WTC11 (cell line): ENCODE measurements at regions not wholly inside any gene's neighbourhood (a gene's known extent, or its start where the extent isn't known, plus 50 kb on each side); places are given as distances from the start of the nearest gene placed in this dataset.
A peak's percentile ranks its signal among the peaks of the same experiment; 100 is the strongest.

ENCODE experiments used
- ATAC-seq: fragments of 200-7000 bp; cut with Tn5 transposase; 2 replicates; pipeline ENCODE4 v1.10.0; 2021; ENCODE audit warnings: mild to moderate bottlenecking, moderate library complexity
- CTCF ChIA-PET: fragments of 300-600 bp; sonication (Branson Sonifier 250); formaldehyde crosslinking; loops from one replicate; lab custom pipeline; 2021; ENCODE audit warnings: antibody characterized with exemption; lab: Charles Lee
- POLR2A ChIA-PET: fragments of 350-600 bp; sonication (Branson Sonifier 250); formaldehyde crosslinking; loops from one replicate; lab custom pipeline; 2021; ENCODE audit warnings: antibody characterized with exemption; lab: Charles Lee
- DNase-seq: peaks from one replicate; pipeline ENCODE4 v3.0.0; 2021; ENCODE audit warnings: low spot score
- H3K27ac Mint-ChIP-seq: 2 replicates; pipeline ENCODE4 v1.8.0; 2021; ENCODE audit warnings: mixed read lengths
- H3K27me3 Mint-ChIP-seq: 2 replicates; pipeline ENCODE4 v1.8.0; 2021; ENCODE audit warnings: low read depth, mild to moderate bottlenecking, moderate library complexity, mixed read lengths
- H3K36me3 Mint-ChIP-seq: 2 replicates; pipeline ENCODE4 v1.8.0; 2021; ENCODE audit warnings: mixed read lengths
- H3K4me1 Mint-ChIP-seq: 2 replicates; pipeline ENCODE4 v1.8.0; 2022; ENCODE audit warnings: mixed read lengths
- H3K4me3 Mint-ChIP-seq: 2 replicates; pipeline ENCODE4 v1.8.0; 2021; ENCODE audit warnings: mild to moderate bottlenecking, moderate library complexity, mixed read lengths
- H3K9me3 Mint-ChIP-seq: 2 replicates; pipeline ENCODE4 v1.8.0; 2021; ENCODE audit warnings: mixed read lengths
- ATF2 ChIP-seq: sonication (generic); formaldehyde crosslinking; IDR thresholded peaks from 2 replicates; pipeline ENCODE4 v1.8.1; 2022; ENCODE audit warnings: low read depth, missing genetic modification reagents, borderline replicate concordance
- ESRRA ChIP-seq: sonication (generic); formaldehyde crosslinking; IDR thresholded peaks from 2 replicates; pipeline ENCODE4 v1.8.1; 2022; ENCODE audit warnings: mild to moderate bottlenecking, missing genetic modification reagents, borderline replicate concordance
- FOXP4 ChIP-seq: sonication (generic); formaldehyde crosslinking; IDR thresholded peaks from 2 replicates; pipeline ENCODE4 v1.8.0; 2022; ENCODE audit warnings: mild to moderate bottlenecking, missing genetic modification reagents
- GTF2I ChIP-seq: fragments of 250-450 bp; sonication (Bioruptor Pico); conservative IDR thresholded peaks from 2 replicates; pipeline ENCODE4 v1.4.0; 2021; ENCODE audit warnings: mild to moderate bottlenecking
- HMGA2 ChIP-seq: fragments of 250-450 bp; sonication (Bioruptor Pico); IDR thresholded peaks from 2 replicates; pipeline ENCODE4 v1.4.0; 2021; ENCODE audit warnings: mild to moderate bottlenecking, moderate library complexity
- HMGXB4 ChIP-seq: sonication (generic); formaldehyde crosslinking; IDR thresholded peaks from 2 replicates; pipeline ENCODE4 v1.8.1; 2023; ENCODE audit warnings: mild to moderate bottlenecking, moderate library complexity, missing genetic modification reagents
- JAZF1 ChIP-seq: fragments of 250-450 bp; sonication (Bioruptor Pico); IDR thresholded peaks from 2 replicates; pipeline ENCODE4 v1.9.0; 2021; ENCODE audit warnings: moderate library complexity, mild to moderate bottlenecking, inconsistent platforms
- MYBL2 ChIP-seq: sonication (generic); formaldehyde crosslinking; IDR thresholded peaks from 2 replicates; pipeline ENCODE4 v1.8.1; 2023; ENCODE audit warnings: mild to moderate bottlenecking, moderate library complexity, missing genetic modification reagents
- NFATC4 ChIP-seq: fragments of 250-450 bp; sonication (Bioruptor Pico); IDR thresholded peaks from 2 replicates; pipeline ENCODE4 v1.9.0; 2021; ENCODE audit warnings: mild to moderate bottlenecking
- NFYB ChIP-seq: sonication (generic); formaldehyde crosslinking; conservative IDR thresholded peaks from 2 replicates; pipeline ENCODE4 v1.8.0; 2022; ENCODE audit warnings: low read depth, missing genetic modification reagents
- PRDM15 ChIP-seq: sonication (generic); formaldehyde crosslinking; IDR thresholded peaks from 2 replicates; pipeline ENCODE4 v1.8.0; 2022; ENCODE audit warnings: missing genetic modification reagents
- SMAD4 ChIP-seq: sonication (generic); formaldehyde crosslinking; IDR thresholded peaks from 2 replicates; pipeline ENCODE4 v1.8.0; 2022; ENCODE audit warnings: mild to moderate bottlenecking, missing genetic modification reagents
- ZNF138 ChIP-seq: sonication (generic); formaldehyde crosslinking; conservative IDR thresholded peaks from 2 replicates; pipeline ENCODE4 v1.8.1; 2022; ENCODE audit warnings: mild to moderate bottlenecking, moderate library complexity, missing genetic modification reagents
- ZNF416 ChIP-seq: fragments of 250-450 bp; sonication (Bioruptor Pico); IDR thresholded peaks from 2 replicates; pipeline ENCODE4 v1.9.0; 2021; ENCODE audit warnings: mild to moderate bottlenecking, inconsistent platforms
- ZNF512 ChIP-seq: sonication (generic); formaldehyde crosslinking; IDR thresholded peaks from 2 replicates; pipeline ENCODE4 v1.8.1; 2022; ENCODE audit warnings: missing genetic modification reagents, borderline replicate concordance

GRCh38 chr12:70069221-70070105 lies 173.8 kb upstream of the CNOT2 start:
- Mint-ChIP-seq H3K27ac (peak overlapping the region; percentile 22; the same call in 1 of the 2 replicates), H3K4me1 (peaks cover 31% of the 10 kb centered on the region), H3K9me3 (peaks cover 10% of the 10 kb centered on the region), H3K27me3 (no peaks in the 10 kb centered on the region), H3K4me3 (peak overlapping the region; percentile 27), H3K36me3 (peaks cover 9% of the 10 kb centered on the region; the same call in 1 of the 2 replicates)
- TF ChIP-seq ZNF138 (CRISPR knock-in tag) (no peak), ZNF512 (CRISPR knock-in tag) (no peak), NFATC4 (CRISPR knock-in tag) (no peak), FOXP4 (no peak), JAZF1 (no peak), MYBL2 (CRISPR knock-in tag) (no peak), NFYB (CRISPR knock-in tag) (no peak), ZNF416 (CRISPR knock-in tag) (no peak), PRDM15 (CRISPR knock-in tag) (no peak), ESRRA (CRISPR knock-in tag) (no peak), SMAD4 (CRISPR knock-in tag) (no peak), HMGA2 (no peak), ATF2 (CRISPR knock-in tag) (no peak), GTF2I (CRISPR knock-in tag) (no peak), HMGXB4 (CRISPR knock-in tag) (no peak)
- ChIA-PET POLR2A (no interaction called here), CTCF (no interaction called here)
- DNase-seq (no peak), ATAC-seq (peak; percentile 75)
